GM20000 (cell line): ENCODE measurements at regions not wholly inside any gene's neighbourhood (a gene's known extent, or its start where the extent isn't known, plus 50 kb on each side); places are given as distances from the start of the nearest gene placed in this dataset.

Experiments used
- DNase-seq: peaks from one replicate; pipeline ENCODE4 v3.0.0; 2012; ENCODE audit warnings: low spot score
- TF ChIP-seq, protein P1 (sequence below): IDR thresholded peaks from 2 replicates; pipeline ENCODE4 v1.5.1; 2012; ENCODE audit warnings: mild to moderate bottlenecking, control low read depth; ENCODE audit errors: extremely low read depth, missing control alignments

DNA sequence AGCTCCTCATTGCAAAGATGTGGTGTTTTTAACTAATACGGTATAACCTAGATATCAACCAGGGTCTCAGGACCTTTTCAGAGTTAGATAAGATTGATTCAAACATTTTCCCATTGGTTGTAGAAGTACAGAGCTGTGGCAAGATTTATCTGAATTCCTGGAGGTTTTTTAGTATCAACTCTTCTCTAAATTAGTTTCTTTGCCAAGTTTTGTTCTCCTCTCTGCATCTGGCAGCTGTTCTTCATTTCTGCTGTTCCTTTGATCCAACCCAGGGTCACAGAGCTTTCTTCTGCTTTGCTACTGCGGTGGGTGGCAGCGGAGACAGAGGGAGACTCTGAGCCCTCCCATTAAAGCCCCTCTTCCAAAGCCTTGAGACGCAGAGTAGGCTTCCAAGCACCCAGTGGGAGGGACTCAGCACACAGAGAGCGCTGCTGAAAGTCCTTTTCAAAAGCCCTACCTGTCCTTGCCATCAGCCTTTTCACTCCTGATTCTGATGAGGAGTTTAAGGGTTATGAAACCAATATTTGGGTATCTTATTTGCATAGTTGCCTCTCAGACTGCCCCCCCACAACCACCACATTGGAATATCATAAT is 146.3 kb upstream of the EEPD1 start:
- TF ChIP-seq, protein P1, sequence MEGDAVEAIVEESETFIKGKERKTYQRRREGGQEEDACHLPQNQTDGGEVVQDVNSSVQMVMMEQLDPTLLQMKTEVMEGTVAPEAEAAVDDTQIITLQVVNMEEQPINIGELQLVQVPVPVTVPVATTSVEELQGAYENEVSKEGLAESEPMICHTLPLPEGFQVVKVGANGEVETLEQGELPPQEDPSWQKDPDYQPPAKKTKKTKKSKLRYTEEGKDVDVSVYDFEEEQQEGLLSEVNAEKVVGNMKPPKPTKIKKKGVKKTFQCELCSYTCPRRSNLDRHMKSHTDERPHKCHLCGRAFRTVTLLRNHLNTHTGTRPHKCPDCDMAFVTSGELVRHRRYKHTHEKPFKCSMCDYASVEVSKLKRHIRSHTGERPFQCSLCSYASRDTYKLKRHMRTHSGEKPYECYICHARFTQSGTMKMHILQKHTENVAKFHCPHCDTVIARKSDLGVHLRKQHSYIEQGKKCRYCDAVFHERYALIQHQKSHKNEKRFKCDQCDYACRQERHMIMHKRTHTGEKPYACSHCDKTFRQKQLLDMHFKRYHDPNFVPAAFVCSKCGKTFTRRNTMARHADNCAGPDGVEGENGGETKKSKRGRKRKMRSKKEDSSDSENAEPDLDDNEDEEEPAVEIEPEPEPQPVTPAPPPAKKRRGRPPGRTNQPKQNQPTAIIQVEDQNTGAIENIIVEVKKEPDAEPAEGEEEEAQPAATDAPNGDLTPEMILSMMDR, result no peak
- no peak for DNase-seq

DNA sequence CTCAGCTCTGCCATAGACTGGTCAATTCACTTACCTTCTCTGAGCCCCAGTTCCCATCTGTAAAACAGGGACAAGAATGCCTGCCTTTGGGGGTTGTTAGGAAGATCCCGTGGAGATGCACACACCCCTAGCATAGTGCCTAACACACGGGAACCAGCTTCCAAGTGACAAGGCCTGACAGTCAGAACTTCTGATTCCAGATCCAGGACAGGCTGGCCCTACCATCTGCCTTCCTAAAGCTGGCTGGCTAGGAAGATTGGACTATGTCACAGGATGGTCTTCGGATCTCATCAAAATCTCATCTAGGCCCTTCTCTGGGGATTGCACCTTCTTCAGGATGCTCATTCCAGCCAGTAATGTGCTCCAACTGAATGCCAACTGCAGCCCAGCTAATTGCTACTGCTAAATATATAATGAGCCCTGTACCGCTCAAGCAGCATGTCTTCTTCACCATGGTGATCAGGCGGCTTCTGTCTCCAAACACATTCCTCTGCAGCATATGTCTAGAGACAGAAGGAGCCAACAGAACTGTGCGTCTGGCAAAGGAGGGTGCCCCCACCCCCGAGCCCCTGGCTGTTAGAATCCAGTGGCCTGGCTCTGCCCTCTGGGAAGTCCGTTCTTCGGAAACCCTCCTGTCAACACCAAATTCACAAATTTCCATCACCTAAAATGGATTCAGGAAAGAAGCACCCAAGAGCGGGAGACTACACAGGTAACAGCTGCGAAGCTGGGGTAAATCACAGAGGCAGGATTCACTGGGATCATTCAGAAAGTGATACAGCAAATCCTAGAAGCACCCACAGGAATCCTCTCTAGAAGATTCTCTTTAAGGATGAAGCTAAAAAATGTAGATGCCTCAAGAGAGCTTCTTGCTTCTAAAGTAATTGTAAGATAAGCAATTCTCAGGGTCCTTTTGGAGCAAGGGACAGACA is 142.1 kb upstream of the EEPD1 start:
- TF ChIP-seq, protein P1, result no peak
- DNase-seq, result no peak

DNA sequence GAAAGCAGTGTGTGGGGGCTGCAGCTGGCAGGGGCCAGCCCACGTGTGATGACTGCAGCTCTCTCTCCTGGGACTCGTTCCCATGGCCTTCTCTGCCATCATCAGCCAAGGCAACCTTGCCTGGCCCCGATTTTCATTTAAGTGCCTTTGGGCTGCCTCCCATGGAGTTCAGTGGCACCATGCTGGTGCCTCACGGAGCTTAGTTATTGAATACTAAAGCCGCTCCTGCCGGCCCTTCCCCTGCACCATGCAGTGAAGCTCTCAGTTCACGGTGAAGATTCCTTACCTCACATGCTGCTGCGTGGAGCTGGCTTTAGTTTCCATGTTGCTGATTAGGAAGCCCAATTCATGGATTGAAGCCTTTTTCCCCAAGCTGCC is 141.5 kb upstream of the EEPD1 start:
- TF ChIP-seq, protein P1, result no peak
- no peak for DNase-seq

DNA sequence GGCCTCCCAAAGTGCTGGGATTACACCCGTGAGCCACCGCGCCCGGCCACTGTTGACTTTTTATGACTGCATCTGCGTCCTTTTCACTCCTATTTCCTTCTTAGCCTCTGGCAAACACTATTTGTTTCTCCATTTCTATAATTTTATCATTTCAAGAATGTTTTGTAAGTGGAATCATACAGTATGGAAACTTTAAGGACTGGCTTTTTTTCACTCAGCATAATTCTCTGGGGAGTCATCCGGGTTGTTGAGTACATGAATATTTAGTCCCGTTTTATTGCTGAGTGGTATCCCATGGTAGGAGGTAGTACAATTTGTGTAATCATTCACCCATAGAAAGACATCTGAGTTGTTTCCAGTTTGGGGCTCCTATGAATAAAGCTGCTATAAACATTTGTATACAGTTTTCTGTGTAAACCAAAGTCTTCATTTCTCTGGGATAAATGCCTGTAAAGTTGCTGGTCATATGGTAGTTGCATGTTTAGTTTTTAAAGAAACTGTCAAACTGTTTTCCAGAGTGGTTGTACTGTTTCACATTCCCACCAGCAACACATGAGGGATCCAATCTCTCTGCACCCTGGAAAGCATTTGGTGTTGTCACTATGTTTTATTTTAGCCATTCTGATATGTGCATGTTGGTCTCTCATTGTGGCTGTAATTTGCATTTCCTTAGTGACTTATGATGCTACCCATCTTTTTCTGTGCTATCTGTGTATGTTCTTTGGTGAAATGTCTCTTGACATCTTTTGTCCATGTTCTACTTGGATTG is 139.6 kb upstream of the EEPD1 start:
- DNase-seq, result no peak
- TF ChIP-seq, protein P1, result no peak

DNA sequence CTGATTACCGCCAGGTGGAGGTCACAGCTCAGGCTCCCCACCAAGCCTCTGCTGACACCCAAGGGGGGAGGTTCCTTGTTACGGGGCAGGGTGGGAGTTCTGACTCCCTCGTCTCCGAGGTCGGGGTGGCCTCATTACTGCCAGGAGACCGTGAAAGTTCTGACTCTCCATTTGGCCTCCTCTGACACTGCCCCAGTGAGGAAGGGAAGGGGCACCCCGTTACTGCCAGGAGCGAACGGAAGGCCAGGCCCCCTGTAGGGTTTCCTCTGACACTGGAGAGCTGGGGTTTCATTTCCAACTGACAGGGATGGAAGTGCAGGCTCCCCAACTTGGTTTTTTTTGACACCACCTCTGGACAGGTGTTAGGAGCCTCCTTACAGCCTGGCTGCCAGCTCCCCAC is 138.1 kb upstream of the EEPD1 start:
- DNase-seq, result no peak

DNA sequence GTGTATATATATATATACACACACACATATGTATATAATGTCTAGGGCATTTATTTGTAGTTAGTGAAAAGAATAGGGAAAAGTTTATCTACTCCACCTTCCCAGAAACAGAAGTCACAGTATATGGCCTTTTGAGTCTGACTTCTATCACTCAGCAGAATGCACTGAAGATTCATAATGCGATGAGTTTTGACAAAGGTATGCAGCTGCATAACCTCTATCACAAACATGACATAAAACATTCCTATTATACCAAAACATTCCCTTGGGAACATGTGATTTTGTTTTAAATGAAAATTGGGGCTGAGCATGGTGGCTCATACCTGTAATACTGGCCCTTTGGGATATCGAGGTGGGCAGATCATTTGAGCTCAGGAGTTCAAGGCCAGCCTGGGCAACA is 137.3 kb upstream of the EEPD1 start:
- DNase-seq, result no peak
- TF ChIP-seq, protein P1, result no peak

More for the DNA sequence above, 138.1 kb upstream of the EEPD1 start:
- TF ChIP-seq, protein P1, result no peak

DNA sequence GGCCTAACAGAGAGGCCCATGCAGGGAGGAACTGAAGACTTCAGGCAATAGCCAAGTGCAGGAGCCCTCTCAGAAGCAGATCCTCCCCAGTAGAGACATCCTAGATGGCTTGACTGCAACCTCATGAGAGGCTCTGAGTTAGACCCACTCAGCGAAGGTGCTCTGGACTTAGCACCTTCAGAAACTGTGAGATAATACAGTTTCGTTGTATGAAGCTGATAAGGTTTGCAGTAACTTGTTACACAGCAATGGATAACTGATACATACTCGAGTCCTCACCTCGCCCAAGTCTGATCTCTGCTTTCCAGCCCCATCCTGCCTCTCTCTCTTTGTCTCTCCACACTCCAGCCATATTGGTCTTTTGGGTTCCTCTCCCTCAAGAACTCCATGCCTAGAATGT is 136.4 kb upstream of the EEPD1 start:
- DNase-seq, result no peak
- TF ChIP-seq, protein P1, result no peak
